ENCODE measurements at regions not wholly inside any gene's neighbourhood (a gene's known extent, or its start where the extent isn't known, plus 50 kb on each side); places are given as distances from the start of the nearest gene placed in this dataset.

- no peak for DNase-seq (ENCODE audit: low read depth in 2 of 2, low spot score in 1 of 2)
Measured at GRCh38 chr10:79003183-79004100, 65.3 kb upstream of the ZMIZ1 start.

GRCh38 chr10:79004311-79004710, 64.5 kb upstream of the ZMIZ1 start:
- no peak for DNase-seq (ENCODE audit: low read depth in 2 of 2, low spot score in 1 of 2)

DNA sequence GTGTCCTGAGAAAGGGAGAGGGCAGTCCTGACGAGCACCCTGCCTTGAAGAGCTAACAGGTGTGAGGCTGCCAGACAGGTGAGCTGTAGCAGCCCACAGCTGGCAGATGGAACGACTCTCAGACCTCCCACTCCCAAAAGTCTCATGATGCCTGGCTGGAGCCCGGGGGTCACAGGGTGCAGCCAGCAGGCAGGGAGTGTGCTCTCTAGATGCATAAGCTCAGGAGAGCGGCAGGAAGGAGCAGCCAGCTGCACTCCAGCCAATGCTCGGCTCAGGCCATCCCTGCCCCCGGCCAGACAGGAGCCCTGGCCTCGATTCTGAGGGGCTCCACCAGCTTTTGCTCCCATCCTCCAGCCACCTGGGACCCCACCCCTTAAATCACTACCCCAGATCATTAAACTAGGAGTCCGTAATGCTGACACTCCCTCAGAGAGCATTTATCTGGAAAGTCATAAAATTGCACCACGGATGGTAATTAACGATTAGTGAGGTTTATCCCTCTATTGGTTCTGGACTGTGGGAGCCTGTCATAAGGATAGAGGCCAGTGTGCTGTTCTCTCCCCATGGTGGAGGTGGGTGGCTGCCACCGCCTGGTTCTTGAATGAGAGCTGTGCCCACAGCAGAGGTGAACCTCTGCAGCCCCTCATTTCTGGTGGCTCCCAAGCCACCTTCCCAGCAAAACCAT, 63.5 kb upstream of the ZMIZ1 start:
- DNase-seq (ENCODE audit: low read depth in 2 of 2, low spot score in 1 of 2), result no peak

DNA sequence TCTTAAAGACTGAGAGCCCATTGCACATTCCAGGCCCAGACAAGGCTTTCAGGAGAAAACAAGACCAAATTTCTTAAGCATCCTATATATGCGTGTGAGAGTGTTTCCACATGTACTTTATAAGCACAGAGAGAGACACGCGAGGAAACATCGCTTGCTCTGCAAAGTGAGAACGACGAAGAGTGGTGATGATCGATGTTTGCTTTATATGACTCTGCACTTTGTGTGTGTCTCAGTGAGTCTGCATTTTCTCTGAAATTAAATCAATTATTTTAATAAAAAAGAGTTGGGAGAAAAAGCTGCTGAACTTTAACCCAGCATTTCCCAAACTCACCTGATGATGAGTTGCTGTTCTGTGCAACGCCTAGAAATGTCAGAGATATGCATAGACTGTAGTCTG, 61.7 kb upstream of the ZMIZ1 start:
- DNase-seq (ENCODE audit: low read depth in 2 of 2, low spot score in 1 of 2), result no peak

DNA sequence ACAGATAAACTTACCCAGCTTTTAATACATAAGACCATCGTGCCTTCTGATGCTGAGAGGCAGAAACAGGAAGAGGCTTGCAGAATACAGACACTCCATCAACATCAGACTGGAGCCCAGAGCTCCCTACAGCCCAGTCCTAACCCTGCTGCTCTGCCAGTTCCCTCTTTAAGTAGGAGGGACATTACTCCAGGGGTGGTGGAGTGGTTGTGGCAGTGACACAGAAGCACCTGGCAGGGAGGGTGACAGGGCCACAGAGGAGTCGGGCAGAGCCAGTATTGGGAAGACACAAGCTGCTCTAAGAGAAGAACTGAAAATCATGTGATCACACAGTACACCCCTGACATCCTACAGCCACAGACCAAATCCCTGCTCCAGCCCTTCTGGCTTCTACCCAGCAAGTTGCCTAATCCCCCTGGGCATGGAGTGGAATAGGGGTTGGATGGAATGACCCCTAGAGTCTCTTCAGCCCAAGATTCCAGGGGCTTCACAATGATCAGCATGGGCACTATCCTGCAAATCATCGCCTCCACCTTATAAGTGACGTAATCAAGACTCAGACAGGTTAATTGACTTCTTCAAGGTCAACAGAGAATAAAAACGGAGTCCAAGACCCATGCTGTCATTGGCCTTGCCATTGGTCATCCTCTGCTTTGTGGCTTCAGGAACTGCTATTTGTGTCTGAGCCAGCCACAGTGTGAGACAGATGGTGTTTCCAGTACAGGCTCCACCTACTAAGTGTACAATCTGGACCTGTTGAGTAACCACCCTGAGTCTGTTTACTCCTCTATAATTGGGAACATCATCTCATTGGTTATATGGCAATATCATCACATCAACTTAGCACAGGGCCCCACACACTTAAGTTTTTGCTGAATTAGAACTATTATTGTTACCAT, 61.1 kb upstream of the ZMIZ1 start:
- DNase-seq (ENCODE audit: low read depth in 2 of 2, low spot score in 1 of 2), result no peak

DNA sequence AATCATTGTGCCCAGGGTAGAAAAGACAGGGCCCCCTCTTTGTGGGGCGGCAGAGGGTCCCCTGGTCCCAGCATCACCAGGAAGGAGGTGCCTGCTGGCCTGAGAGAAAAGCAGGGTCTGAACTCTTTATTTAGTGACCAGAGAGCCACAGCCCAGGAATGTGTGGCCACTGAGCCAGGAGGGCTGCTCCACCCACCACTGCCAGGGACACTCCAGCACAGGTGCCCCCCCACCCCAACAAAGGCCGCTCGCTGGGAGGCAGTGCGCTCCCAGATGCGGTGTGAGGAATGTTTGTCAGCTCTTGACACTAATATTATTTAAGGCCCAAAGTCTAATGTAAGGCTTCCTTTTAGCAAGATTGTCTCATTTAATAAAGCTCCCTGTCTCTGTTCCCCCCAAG, 59.6 kb upstream of the ZMIZ1 start:
- DNase-seq (ENCODE audit: low read depth in 2 of 2, low spot score in 1 of 2), result no peak

- DNase-seq (ENCODE audit: low read depth in 2 of 2, low spot score in 1 of 2), result no peak
Measured at GRCh38 chr10:79012567-79012966, 56.2 kb upstream of the ZMIZ1 start.

GRCh38 chr10:79013406-79013987, 55.3 kb upstream of the ZMIZ1 start:
- no peak for DNase-seq (ENCODE audit: low read depth in 2 of 2, low spot score in 1 of 2)

DNA sequence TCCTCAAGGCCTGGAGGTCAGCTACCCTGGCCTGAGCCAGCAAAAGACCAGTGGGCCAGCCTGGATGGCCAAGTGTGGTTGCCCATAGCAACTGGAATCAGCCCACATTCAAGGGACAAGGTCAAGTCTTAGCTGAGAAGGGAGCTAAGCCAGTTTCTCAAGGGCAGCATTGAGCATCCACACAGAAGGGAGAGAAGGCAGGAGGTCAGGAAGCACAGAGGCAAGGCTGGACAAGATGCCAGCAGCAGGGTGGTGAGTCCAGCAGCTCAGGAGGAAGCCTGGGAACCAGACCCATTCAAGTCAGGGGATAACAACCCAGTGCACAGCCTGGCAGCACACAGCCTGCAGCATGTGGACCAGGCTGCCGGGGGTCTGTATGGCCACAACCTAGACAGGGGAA, 54.0 kb upstream of the ZMIZ1 start:
- DNase-seq (ENCODE audit: low read depth in 2 of 2, low spot score in 1 of 2), result no peak

GRCh38 chr10:79017882-79018520, 50.8 kb upstream of the ZMIZ1 start:
- DNase-seq (ENCODE audit: low read depth in 2 of 2, low spot score in 1 of 2), result no peak

- no peak for DNase-seq (ENCODE audit: low read depth in 2 of 2, low spot score in 1 of 2)
Measured at GRCh38 chr10:79018521-79019011, 50.2 kb upstream of the ZMIZ1 start.
